ENCODE measurements at regions not wholly inside any gene's neighbourhood (a gene's known extent, or its start where the extent isn't known, plus 50 kb on each side); places are given as distances from the start of the nearest gene placed in this dataset.
"Not testable (repeated sequence)": the region's sequence is repeated elsewhere in the genome, so short reads cannot be mapped to it uniquely, and the experiment has no call there.

- not testable (repeated sequence) for DNase-seq
These were observed 108.5 kb upstream of the ZNF469 start for GRCh38 chr16:88274126-88274750.

GRCh38 chr16:88274847-88275246, 107.9 kb upstream of the ZNF469 start:
- DNase-seq, result no peak

- DNase-seq, result not testable (repeated sequence)
These were observed 107.2 kb upstream of the ZNF469 start for GRCh38 chr16:88275336-88276122.

- DNase-seq, result not testable (repeated sequence)
These were observed 106.6 kb upstream of the ZNF469 start for GRCh38 chr16:88276123-88276588.

GRCh38 chr16:88276591-88276990, 106.2 kb upstream of the ZNF469 start:
- DNase-seq, result no peak

GRCh38 chr16:88279998-88280397, 102.8 kb upstream of the ZNF469 start:
- DNase-seq, result no peak

- no peak for DNase-seq
These were observed 100.7 kb upstream of the ZNF469 start for GRCh38 chr16:88281858-88282563.

GRCh38 chr16:88282564-88283395, 100.0 kb upstream of the ZNF469 start:
- DNase-seq, result no peak

GRCh38 chr16:88283596-88283995, 99.2 kb upstream of the ZNF469 start:
- no peak for DNase-seq

- DNase-seq, result no peak
These were observed 98.7 kb upstream of the ZNF469 start for GRCh38 chr16:88284101-88284500.

GRCh38 chr16:88284626-88285513, 97.9 kb upstream of the ZNF469 start:
- no peak for DNase-seq

- no peak for DNase-seq
These were observed 97.3 kb upstream of the ZNF469 start for GRCh38 chr16:88285514-88285822.

- DNase-seq, result no peak
These were observed 96.3 kb upstream of the ZNF469 start for GRCh38 chr16:88286301-88286923.

- DNase-seq, result peak; percentile 30
These were observed 95.5 kb upstream of the ZNF469 start for GRCh38 chr16:88287219-88287618.

GRCh38 chr16:88288303-88288702, 94.5 kb upstream of the ZNF469 start:
- no peak for DNase-seq

- DNase-seq, result no peak
These were observed 93.8 kb upstream of the ZNF469 start for GRCh38 chr16:88289001-88289400.

- DNase-seq, result no peak
These were observed 93.2 kb upstream of the ZNF469 start for GRCh38 chr16:88289561-88289960.

- no peak for DNase-seq
These were observed 92.8 kb upstream of the ZNF469 start for GRCh38 chr16:88289968-88290401.

GRCh38 chr16:88290850-88291830, 91.6 kb upstream of the ZNF469 start:
- no peak for DNase-seq
